Upper lobe of left lung (tissue), 6 donors: ENCODE measurements at regions not wholly inside any gene's neighbourhood (a gene's known extent, or its start where the extent isn't known, plus 50 kb on each side); places are given as distances from the start of the nearest gene placed in this dataset.

Experiments
- ATAC-seq, 2 donors: fragments of 200-7000 bp; cut with Tn5 transposase; one replicate each; pipeline ENCODE4 v1.9.1; 2022; ENCODE audit warnings: mild to moderate bottlenecking in 2 of 2, moderate library complexity in 2 of 2; ENCODE audit not compliant: low FRiP score in 2 of 2
- DNase-seq, 2 donors: peaks; one replicate each; pipeline ENCODE4 v3.0.0-alpha.2; 2019 to 2020
- H3K27ac ChIP-seq, 4 donors: fragments of 200-600 bp; sonication (generic); one replicate each; pipeline ENCODE4 v1.5.1; 2016 to 2019
- H3K27me3 ChIP-seq, 4 donors: fragments of 200-600 bp; sonication (generic); one replicate each; pipeline ENCODE4 v1.5.1; 2017 to 2019
- H3K36me3 ChIP-seq, 4 donors: fragments of 200-600 bp; sonication (generic); one replicate each; pipeline ENCODE4 v1.5.1; 2016 to 2019
- H3K4me1 ChIP-seq, 4 donors: fragments of 200-600 bp; sonication (generic); one replicate each; pipeline ENCODE4 v1.5.1; 2018 to 2019
- H3K4me3 ChIP-seq, 4 donors: fragments of 200-600 bp; sonication (generic); one replicate each; pipeline ENCODE4 v1.5.1; 2017 to 2019; ENCODE audit warnings: mild to moderate bottlenecking in 2 of 4, moderate library complexity in 1 of 4
- H3K9me3 ChIP-seq, 4 donors: fragments of 200-600 bp; sonication (generic); one replicate each; pipeline ENCODE4 v1.5.1; 2018 to 2019
- EP300 ChIP-seq, 4 donors: sonication (generic); formaldehyde crosslinking; IDR thresholded peaks; one replicate each; pipeline ENCODE4 v1.5.1; 2017; ENCODE audit warnings: antibody characterized with exemption in 4 of 4, control low read depth in 2 of 4
- POLR2A ChIP-seq, 4 donors: fragments of 450-650 bp; IDR thresholded peaks; one replicate each; pipeline ENCODE4 v1.5.1; 2016 to 2017; ENCODE audit warnings: antibody characterized with exemption in 4 of 4, mild to moderate bottlenecking in 2 of 4
- POLR2AphosphoS5 ChIP-seq, 2 donors: sonication (generic); formaldehyde crosslinking; IDR thresholded peaks; one replicate each; pipeline ENCODE4 v1.5.1; 2017; ENCODE audit warnings: antibody characterized with exemption in 2 of 2
- whole genome bisulfite sequencing, 2 donors: methylation state at CpG; one replicate each; pipeline ENCODE4 v1.1.5; 2017 to 2018; 5-methylcytosine and 5-hydroxymethylcytosine counted together
- TF ChIP-seq, protein P1 (sequence below), 6 experiments: fragments of 450-650 bp in 4 of 6; fragments of 200-600 bp in 2 of 6; sonication (generic) in 2 of 6; IDR thresholded peaks; one replicate each; pipeline ENCODE4 v1.5.1; 2016 to 2019; ENCODE audit warnings: antibody characterized with exemption in 6 of 6
- donor health status: DM: no; HTN: no; CAD: no; lungs with moderate emphysema.
- donor health status: DM: no; HTN: yes; CAD: no; lungs with severe emphysema.

DNA sequence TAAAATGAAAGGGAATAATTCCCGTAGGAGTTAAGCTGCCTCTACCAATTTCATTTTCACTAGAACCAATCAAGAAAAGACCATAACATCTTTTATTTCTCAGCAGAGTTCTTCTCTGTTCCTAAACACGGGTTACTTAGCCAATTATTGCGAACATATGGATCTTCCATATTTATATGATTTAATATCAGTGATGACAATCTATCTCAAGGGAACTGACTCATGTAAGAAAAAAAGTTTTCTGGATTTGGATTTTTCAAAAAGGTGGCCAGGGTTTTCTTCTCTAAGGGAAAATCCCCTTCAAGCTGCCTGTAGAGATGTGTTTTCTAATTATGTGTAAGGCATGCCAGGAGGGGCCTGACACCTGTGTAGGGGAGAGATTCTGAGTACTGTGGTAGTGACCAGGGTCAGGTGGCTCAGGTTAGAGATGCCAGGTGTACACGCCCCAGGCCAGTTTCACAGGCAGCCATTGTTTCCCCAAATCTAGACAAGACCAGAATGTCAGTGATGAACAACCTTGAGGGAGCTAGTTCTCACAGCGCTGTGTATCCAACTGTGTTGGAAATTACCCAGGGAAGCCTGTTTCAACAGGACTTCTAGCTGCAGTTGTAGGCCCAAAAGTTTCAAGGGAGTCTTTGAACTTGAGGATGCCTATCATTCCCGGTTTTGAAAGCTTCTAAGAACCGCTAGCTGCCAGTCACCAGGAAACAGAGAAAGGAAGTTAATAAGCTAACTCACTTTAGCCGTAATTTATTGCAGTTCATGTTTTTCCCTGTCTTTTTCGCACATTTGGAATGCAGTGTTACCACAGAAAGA, 572.5 kb upstream of the RGMB start:
- Histone ChIP-seq H3K27me3 (no peaks in the 10 kb centered on the region), H3K27ac (no peak overlapping the region), H3K4me3 (no peak overlapping the region), H3K4me1 (no peaks in the 10 kb centered on the region), H3K9me3 (no peaks in the 10 kb centered on the region), H3K36me3 (no peaks in the 10 kb centered on the region)
- TF ChIP-seq POLR2A (IDR thresholded peaks at IDR 0.05): no peak
- TF ChIP-seq POLR2AphosphoS5 (IDR thresholded peaks at IDR 0.05): no peak
- TF ChIP-seq EP300 (IDR thresholded peaks at IDR 0.05): no peak
- TF ChIP-seq, protein P1, sequence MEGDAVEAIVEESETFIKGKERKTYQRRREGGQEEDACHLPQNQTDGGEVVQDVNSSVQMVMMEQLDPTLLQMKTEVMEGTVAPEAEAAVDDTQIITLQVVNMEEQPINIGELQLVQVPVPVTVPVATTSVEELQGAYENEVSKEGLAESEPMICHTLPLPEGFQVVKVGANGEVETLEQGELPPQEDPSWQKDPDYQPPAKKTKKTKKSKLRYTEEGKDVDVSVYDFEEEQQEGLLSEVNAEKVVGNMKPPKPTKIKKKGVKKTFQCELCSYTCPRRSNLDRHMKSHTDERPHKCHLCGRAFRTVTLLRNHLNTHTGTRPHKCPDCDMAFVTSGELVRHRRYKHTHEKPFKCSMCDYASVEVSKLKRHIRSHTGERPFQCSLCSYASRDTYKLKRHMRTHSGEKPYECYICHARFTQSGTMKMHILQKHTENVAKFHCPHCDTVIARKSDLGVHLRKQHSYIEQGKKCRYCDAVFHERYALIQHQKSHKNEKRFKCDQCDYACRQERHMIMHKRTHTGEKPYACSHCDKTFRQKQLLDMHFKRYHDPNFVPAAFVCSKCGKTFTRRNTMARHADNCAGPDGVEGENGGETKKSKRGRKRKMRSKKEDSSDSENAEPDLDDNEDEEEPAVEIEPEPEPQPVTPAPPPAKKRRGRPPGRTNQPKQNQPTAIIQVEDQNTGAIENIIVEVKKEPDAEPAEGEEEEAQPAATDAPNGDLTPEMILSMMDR (IDR thresholded peaks at IDR 0.05): no peak
- ATAC-seq (no peak), DNase-seq (no peak)
- 74 to 79% methylated on average over 8 to 9 of the region's 9 CpGs for WGBS, 2 donors

DNA sequence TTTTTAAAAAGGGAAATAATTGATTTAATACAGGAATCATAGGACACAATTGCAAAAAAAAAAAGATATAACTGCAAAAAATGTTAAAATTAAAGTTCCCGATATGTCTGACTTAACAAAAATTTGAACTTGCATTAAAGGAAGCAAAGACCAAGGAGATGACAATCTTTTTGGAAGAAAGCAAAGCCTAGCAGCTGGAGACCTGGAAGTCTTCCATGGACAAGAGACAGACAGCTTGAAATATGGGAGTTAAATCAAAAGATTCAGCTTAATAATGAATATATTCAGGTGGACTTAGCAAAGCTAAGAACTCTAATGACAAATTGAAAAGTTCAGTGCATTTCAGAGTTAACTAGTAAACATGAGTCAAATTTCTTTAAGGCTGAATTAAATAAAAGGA, 568.7 kb upstream of the RGMB start:
- no peaks in the 10 kb centered on the region for H3K9me3 ChIP-seq
- H3K36me3 ChIP-seq: no peaks in the 10 kb centered on the region
- H3K4me3 ChIP-seq: no peak overlapping the region
- ATAC-seq (no peak), DNase-seq (no peak)
- no peaks in the 10 kb centered on the region for H3K27me3 ChIP-seq
- H3K27ac ChIP-seq: no peak overlapping the region
- TF ChIP-seq EP300 (IDR thresholded peaks at IDR 0.05): no peak
- no peak for TF ChIP-seq POLR2AphosphoS5 (IDR thresholded peaks at IDR 0.05)
- TF ChIP-seq, protein P1 (IDR thresholded peaks at IDR 0.05): no peak
- TF ChIP-seq POLR2A (IDR thresholded peaks at IDR 0.05): no peak
- no peaks in the 10 kb centered on the region for H3K4me1 ChIP-seq
- WGBS, 2 donors: 86 to 93% methylated on average over 1 of the region's 1 CpG

DNA sequence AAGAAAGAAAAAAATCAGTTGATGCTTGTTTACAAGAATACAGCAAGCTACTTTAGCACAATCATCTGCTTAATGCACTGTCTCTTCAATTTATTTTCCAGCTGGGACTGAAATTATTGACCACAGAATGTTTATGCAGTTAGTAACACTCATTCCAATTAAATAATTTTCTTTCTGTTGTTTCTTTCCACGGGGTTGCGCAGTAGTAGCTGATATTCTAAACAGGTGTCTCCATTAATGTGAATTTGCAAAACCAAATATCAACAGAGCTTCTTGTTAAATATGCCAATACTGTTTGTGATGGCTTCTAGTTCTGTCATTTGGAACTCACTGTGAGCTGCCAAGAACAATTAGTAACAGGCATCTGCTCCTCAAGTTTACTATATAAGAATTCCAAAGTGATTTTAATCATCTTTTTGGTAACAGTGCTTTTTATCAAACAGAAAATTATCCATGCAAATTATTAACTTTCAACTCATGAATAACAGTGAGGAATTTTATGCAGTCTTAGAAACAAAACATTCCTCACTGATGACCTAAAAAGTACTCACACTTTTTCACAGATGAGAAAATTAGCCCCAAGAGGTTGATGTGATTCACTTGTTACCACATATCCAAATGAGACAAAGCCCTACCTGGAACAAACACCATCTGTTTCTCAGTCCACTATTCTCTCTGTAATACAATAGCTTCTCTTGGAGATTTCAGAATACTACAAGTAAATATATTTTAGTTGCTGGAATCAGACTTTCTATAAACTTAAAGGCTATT, 567.6 kb upstream of the RGMB start:
- H3K36me3 ChIP-seq: no peaks in the 10 kb centered on the region
- WGBS, 2 donors: 89 to 92% methylated on average over 2 of the region's 2 CpGs
- H3K27me3 ChIP-seq: no peaks in the 10 kb centered on the region
- DNase-seq: no peak
- H3K4me3 ChIP-seq: no peak overlapping the region
- H3K9me3 ChIP-seq: no peaks in the 10 kb centered on the region
- TF ChIP-seq EP300 (IDR thresholded peaks at IDR 0.05) (no peak), POLR2A (IDR thresholded peaks at IDR 0.05) (no peak), POLR2AphosphoS5 (IDR thresholded peaks at IDR 0.05) (no peak)
- TF ChIP-seq, protein P1 (IDR thresholded peaks at IDR 0.05): no peak
- no peak overlapping the region for H3K27ac ChIP-seq
- peak in 1 of 2 donors; percentile 72 for ATAC-seq
- H3K4me1 ChIP-seq: no peaks in the 10 kb centered on the region

DNA sequence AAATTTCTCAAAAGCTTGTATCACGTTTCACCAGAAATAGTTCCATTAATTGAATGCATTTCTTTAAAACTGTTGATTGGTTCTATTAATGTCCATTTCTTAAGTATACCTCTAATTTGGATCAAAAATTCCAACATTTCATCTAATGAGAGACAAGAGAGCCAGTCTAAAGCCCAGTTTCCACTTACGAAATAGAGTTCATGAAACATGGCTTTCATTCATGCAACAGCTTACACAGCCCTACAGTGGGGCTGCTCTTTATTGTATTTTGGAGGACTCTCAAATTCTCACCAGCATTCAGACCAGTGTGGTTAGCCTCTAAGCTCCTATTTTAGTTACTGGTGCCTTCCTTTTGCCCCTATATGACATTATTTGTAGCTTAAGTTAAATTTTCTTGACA, 566.9 kb upstream of the RGMB start:
- no peak for DNase-seq
- Histone ChIP-seq H3K4me3 (no peak overlapping the region), H3K27ac (no peak overlapping the region), H3K4me1 (no peaks in the 10 kb centered on the region), H3K27me3 (no peaks in the 10 kb centered on the region), H3K9me3 (no peaks in the 10 kb centered on the region), H3K36me3 (no peaks in the 10 kb centered on the region)
- WGBS, 2 donors: 43 to 48% methylated on average over 2 of the region's 2 CpGs
- no peak for ATAC-seq
- no peak for TF ChIP-seq POLR2AphosphoS5 (IDR thresholded peaks at IDR 0.05)
- no peak for TF ChIP-seq EP300 (IDR thresholded peaks at IDR 0.05)
- TF ChIP-seq, protein P1 (IDR thresholded peaks at IDR 0.05): no peak
- no peak for TF ChIP-seq POLR2A (IDR thresholded peaks at IDR 0.05)
